Osteoblast (primary cell): ENCODE measurements at regions not wholly inside any gene's neighbourhood (a gene's known extent, or its start where the extent isn't known, plus 50 kb on each side); places are given as distances from the start of the nearest gene placed in this dataset.

Experiments used
- DNase-seq: peaks from one replicate; pipeline ENCODE4 v3.0.0; 2011; ENCODE audit warnings: low spot score, mixed read lengths; ENCODE audit not compliant: insufficient read length; ENCODE audit errors: missing footprints
- H2AFZ ChIP-seq: 2 replicates; pipeline ENCODE4 v1.6.0; 2011; ENCODE audit warnings: mild to moderate bottlenecking, low read length
- H3K27ac ChIP-seq: 2 replicates; pipeline ENCODE4 v1.5.1; 2011; ENCODE audit warnings: mild to moderate bottlenecking, low read depth, low read length, moderate library complexity
- H3K27me3 ChIP-seq: 2 replicates; pipeline ENCODE4 v1.6.0; 2012; ENCODE audit warnings: mild to moderate bottlenecking, control low read depth, inconsistent platforms, low read length, moderate library complexity; ENCODE audit not compliant: insufficient read depth
- H3K36me3 ChIP-seq: 2 replicates; pipeline ENCODE4 v1.5.1; 2011; ENCODE audit warnings: mild to moderate bottlenecking, low read length, control low read depth, moderate library complexity; ENCODE audit not compliant: insufficient read depth
- H3K4me1 ChIP-seq: 2 replicates; pipeline ENCODE4 v1.5.1; 2011; ENCODE audit warnings: mild to moderate bottlenecking, low read length, control low read depth, moderate library complexity; ENCODE audit not compliant: insufficient read depth
- H3K4me2 ChIP-seq: 2 replicates; pipeline ENCODE4 v1.6.0; 2011; ENCODE audit warnings: mild to moderate bottlenecking, low read length; ENCODE audit not compliant: insufficient read depth
- H3K4me3 ChIP-seq: fragments of 200-600 bp; sonication (generic); 3 replicates; pipeline ENCODE4 v1.5.1; 2012; ENCODE audit warnings: mild to moderate bottlenecking, low read length, inconsistent platforms; ENCODE audit not compliant: insufficient read depth
- H3K79me2 ChIP-seq: 2 replicates; pipeline ENCODE4 v1.6.0; 2012; ENCODE audit warnings: mild to moderate bottlenecking, low read length, control low read depth, inconsistent platforms; ENCODE audit not compliant: insufficient read depth
- H3K9me3 ChIP-seq: 2 replicates; pipeline ENCODE4 v1.5.1; 2011; ENCODE audit warnings: low read depth, low read length, control low read depth
- H4K20me1 ChIP-seq: 2 replicates; pipeline ENCODE4 v1.6.0; 2012; ENCODE audit warnings: mild to moderate bottlenecking, low read length, control low read depth; ENCODE audit not compliant: insufficient read depth
- CTCF ChIP-seq: IDR thresholded peaks from 2 replicates; pipeline ENCODE4 v1.5.1; 2011; ENCODE audit warnings: mild to moderate bottlenecking, low read depth, low read length, moderate library complexity; ENCODE audit errors: extremely low read depth

GRCh38 chr1:79787631-79788030, 781.1 kb upstream of the ADGRL4 start:
- no peak overlapping the region for H3K4me2 ChIP-seq
- H3K36me3 ChIP-seq, result no peaks in the 10 kb centered on the region
- DNase-seq, result no peak
- no peaks in the 10 kb centered on the region for H3K79me2 ChIP-seq
- no peak for TF ChIP-seq CTCF
- no peak overlapping the region for H3K4me3 ChIP-seq
- no peaks in the 10 kb centered on the region for H4K20me1 ChIP-seq
- H3K27ac ChIP-seq, result no peak overlapping the region
- no peaks in the 10 kb centered on the region for H3K9me3 ChIP-seq
- H3K4me1 ChIP-seq, result no peaks in the 10 kb centered on the region
- H3K27me3 ChIP-seq, result no peaks in the 10 kb centered on the region
- H2AFZ ChIP-seq, result no peak overlapping the region

GRCh38 chr1:79785964-79786363, 779.4 kb upstream of the ADGRL4 start:
- Histone ChIP-seq H3K4me3 (no peak overlapping the region), H3K4me1 (no peaks in the 10 kb centered on the region), H3K36me3 (no peaks in the 10 kb centered on the region), H3K27ac (no peak overlapping the region), H4K20me1 (no peaks in the 10 kb centered on the region), H3K79me2 (no peaks in the 10 kb centered on the region), H3K4me2 (no peak overlapping the region), H2AFZ (no peak overlapping the region), H3K9me3 (no peaks in the 10 kb centered on the region), H3K27me3 (no peaks in the 10 kb centered on the region)
- DNase-seq, result no peak
- TF ChIP-seq CTCF, result no peak

- Histone ChIP-seq H3K4me3 (no peak overlapping the region), H3K79me2 (no peaks in the 10 kb centered on the region), H2AFZ (no peak overlapping the region), H3K4me1 (no peaks in the 10 kb centered on the region), H3K36me3 (no peaks in the 10 kb centered on the region), H3K27me3 (no peaks in the 10 kb centered on the region), H4K20me1 (no peaks in the 10 kb centered on the region), H3K4me2 (no peak overlapping the region), H3K9me3 (no peaks in the 10 kb centered on the region), H3K27ac (no peak overlapping the region)
- DNase-seq, result no peak
- TF ChIP-seq CTCF, result no peak
Observed at GRCh38 chr1:79785561-79785960, 779.0 kb upstream of the ADGRL4 start.

- Histone ChIP-seq H3K4me1 (no peaks in the 10 kb centered on the region), H3K27ac (no peak overlapping the region), H3K27me3 (no peaks in the 10 kb centered on the region), H2AFZ (no peak overlapping the region), H4K20me1 (no peaks in the 10 kb centered on the region), H3K4me3 (no peak overlapping the region), H3K9me3 (no peaks in the 10 kb centered on the region), H3K79me2 (no peaks in the 10 kb centered on the region), H3K4me2 (no peak overlapping the region), H3K36me3 (no peaks in the 10 kb centered on the region)
- DNase-seq, result no peak
- no peak for TF ChIP-seq CTCF
Observed at GRCh38 chr1:79781261-79781660, 774.7 kb upstream of the ADGRL4 start.
